ENCODE measurements at regions not wholly inside any gene's neighbourhood (a gene's known extent, or its start where the extent isn't known, plus 50 kb on each side); places are given as distances from the start of the nearest gene placed in this dataset.

DNA sequence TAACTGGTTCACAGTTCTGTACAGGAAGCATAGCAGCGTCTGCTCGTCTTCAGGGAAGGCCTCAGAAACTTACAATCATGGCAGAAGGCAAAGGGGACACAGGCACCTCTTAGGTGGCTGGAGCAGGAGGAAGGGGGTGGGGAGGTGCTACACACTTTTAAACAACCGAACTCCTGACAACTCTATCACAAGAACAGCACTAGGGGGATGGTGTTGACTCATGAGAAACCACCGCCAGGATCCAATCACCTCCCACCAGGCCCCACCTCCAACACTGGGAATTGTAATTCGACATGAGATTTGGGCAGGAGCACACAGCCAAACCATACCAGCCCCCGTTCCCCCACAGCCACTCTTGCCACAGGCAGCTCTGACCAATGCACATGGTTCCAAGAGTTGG, 306.3 kb upstream of the POU3F1 start:
- H3K4me3 ChIP-seq, result no peak overlapping the region
- no peak for TF ChIP-seq POLR2A (IDR thresholded peaks at IDR 0.05)
- TF ChIP-seq, protein P1, sequence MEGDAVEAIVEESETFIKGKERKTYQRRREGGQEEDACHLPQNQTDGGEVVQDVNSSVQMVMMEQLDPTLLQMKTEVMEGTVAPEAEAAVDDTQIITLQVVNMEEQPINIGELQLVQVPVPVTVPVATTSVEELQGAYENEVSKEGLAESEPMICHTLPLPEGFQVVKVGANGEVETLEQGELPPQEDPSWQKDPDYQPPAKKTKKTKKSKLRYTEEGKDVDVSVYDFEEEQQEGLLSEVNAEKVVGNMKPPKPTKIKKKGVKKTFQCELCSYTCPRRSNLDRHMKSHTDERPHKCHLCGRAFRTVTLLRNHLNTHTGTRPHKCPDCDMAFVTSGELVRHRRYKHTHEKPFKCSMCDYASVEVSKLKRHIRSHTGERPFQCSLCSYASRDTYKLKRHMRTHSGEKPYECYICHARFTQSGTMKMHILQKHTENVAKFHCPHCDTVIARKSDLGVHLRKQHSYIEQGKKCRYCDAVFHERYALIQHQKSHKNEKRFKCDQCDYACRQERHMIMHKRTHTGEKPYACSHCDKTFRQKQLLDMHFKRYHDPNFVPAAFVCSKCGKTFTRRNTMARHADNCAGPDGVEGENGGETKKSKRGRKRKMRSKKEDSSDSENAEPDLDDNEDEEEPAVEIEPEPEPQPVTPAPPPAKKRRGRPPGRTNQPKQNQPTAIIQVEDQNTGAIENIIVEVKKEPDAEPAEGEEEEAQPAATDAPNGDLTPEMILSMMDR (IDR thresholded peaks at IDR 0.05), result no peak
- no peak for DNase-seq
- no peaks in the 10 kb centered on the region for H3K4me1 ChIP-seq
- H3K36me3 ChIP-seq, result no peaks in the 10 kb centered on the region
- H3K27me3 ChIP-seq, result no peaks in the 10 kb centered on the region
- H3K27ac ChIP-seq, result no peak overlapping the region
- peaks cover 0 to 5% (median 0%) of the 10 kb centered on the region in 4 donors for H3K9me3 ChIP-seq

DNA sequence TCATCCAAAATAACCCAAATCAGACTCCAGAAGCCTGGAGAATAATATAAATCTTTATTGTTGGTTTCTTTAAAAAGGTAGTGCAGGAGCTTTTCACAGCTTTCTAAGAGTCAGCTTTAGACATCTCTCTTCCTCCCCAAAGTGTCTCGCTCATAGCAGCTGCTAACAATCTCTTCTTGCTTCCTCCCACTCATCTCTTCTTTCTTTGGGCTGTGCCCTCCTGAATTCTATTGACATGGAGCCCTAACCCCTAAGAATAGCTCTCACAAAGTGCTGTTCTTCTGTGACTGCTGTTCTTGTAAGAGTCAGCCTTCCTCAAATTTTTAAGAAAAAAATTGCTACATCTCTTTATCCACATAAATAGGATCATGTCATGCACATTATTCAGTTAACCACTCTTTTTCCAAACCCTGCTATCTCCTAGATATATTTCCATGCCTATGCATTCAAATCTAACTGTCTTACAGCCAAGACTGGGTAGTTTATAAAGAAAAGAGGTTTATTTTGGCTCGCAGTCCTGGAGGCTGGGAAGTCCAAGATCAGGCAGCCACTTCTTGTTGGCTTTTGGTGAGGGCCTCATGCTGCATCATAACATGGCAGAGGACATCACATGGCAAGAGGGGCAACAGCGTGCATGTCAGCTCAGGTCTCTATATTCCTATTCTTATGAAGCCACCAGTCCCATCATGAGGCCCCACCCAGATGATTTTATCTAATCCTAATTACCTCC, 301.0 kb upstream of the POU3F1 start:
- no peaks in the 10 kb centered on the region for H3K27me3 ChIP-seq
- H3K27ac ChIP-seq, result no peak overlapping the region
- H3K4me1 ChIP-seq, result no peaks in the 10 kb centered on the region
- peaks cover 0 to 8% (median 0%) of the 10 kb centered on the region in 4 donors for H3K9me3 ChIP-seq
- DNase-seq, result no peak
- no peak for TF ChIP-seq POLR2A (IDR thresholded peaks at IDR 0.05)
- TF ChIP-seq, protein P1 (IDR thresholded peaks at IDR 0.05), result no peak
- no peak overlapping the region for H3K4me3 ChIP-seq
- no peaks in the 10 kb centered on the region for H3K36me3 ChIP-seq

DNA sequence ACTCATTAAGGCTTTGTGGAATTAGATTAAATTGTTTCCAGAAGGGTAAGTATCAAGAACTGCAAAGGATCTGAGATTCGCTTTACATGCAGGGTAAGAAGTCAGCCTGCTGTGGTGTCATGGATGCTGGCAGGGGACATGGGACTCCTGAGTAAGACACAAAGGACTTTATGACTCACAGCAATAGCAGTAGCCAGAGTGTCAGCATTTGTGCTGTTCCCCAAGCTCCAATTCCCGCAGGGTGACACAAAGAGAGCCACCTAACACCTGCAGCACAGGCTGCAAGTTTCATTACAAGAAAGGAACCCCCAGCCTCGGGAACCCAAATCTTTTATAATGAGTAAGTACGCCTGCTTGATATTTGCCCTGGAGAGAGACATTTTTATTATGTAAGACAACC, 298.1 kb upstream of the POU3F1 start:
- Histone ChIP-seq H3K36me3 (no peaks in the 10 kb centered on the region), H3K4me1 (no peaks in the 10 kb centered on the region), H3K27me3 (no peaks in the 10 kb centered on the region), H3K27ac (no peak overlapping the region), H3K9me3 (peaks cover 0 to 8% (median 0%) of the 10 kb centered on the region in 4 donors), H3K4me3 (no peak overlapping the region)
- no peak for TF ChIP-seq POLR2A (IDR thresholded peaks at IDR 0.05)
- TF ChIP-seq, protein P1 (IDR thresholded peaks at IDR 0.05), result no peak
- DNase-seq, result no peak

DNA sequence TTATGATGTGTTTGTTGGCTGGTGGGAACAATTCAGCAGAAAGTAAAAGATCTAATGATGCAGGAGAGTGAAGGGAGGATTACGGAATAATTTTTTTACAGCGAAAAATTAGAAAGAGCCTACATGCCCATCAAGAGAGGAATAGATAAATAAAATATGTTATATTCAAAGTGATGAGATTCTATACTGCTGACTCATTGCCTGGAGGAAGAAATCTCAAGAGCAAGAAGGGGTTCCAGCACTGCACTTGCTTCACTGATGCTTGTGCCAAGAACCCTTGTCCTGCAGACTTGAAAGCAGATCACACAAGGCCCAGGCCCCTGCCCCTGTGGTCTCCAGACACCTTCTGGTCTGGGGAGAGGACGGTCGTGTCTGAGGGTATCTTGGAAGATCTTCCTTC, 295.1 kb upstream of the POU3F1 start:
- H3K36me3 ChIP-seq, result no peaks in the 10 kb centered on the region
- H3K4me3 ChIP-seq, result no peak overlapping the region
- H3K27ac ChIP-seq, result no peak overlapping the region
- TF ChIP-seq, protein P1 (IDR thresholded peaks at IDR 0.05), result no peak
- no peak for TF ChIP-seq POLR2A (IDR thresholded peaks at IDR 0.05)
- no peaks in the 10 kb centered on the region for H3K9me3 ChIP-seq
- no peaks in the 10 kb centered on the region for H3K27me3 ChIP-seq
- no peaks in the 10 kb centered on the region for H3K4me1 ChIP-seq
- DNase-seq, result no peak

DNA sequence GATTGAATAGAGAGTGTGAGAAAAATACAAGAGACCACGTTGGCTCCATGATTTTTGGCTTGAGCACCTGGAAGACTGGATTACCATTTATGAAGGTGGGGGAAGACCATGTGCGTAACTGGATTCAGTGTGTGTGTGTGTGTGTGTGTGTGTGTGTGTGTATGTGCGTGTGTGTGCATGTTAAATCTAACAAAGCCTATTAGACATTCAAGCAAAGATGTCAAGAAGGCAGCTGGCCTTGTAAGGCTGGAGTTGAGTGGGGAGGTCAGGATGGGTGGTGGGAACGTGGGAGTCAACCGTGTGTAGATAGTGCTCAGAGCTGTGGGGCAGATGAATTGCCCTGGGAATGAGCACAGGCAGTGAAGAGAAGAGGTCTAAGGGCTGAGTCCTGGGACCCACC, 293.8 kb upstream of the POU3F1 start:
- no peak for TF ChIP-seq POLR2A (IDR thresholded peaks at IDR 0.05)
- TF ChIP-seq, protein P1 (IDR thresholded peaks at IDR 0.05), result no peak

More for the DNA sequence above, 293.8 kb upstream of the POU3F1 start:
- Histone ChIP-seq H3K27me3 (no peaks in the 10 kb centered on the region), H3K27ac (no peak overlapping the region), H3K9me3 (no peaks in the 10 kb centered on the region), H3K4me3 (no peak overlapping the region), H3K4me1 (no peaks in the 10 kb centered on the region), H3K36me3 (no peaks in the 10 kb centered on the region)
- no peak for DNase-seq
